ENCODE measurements at regions not wholly inside any gene's neighbourhood (a gene's known extent, or its start where the extent isn't known, plus 50 kb on each side); places are given as distances from the start of the nearest gene placed in this dataset.

GRCh38 chr2:2941205-2941604 is 436.4 kb downstream of the EIPR1 start:
- H3K36me3 ChIP-seq, result no peaks in the 10 kb centered on the region
- H3K27ac ChIP-seq, result no peak overlapping the region
- peaks cover 0 to 33% (median 16%) of the 10 kb centered on the region in 8 donors for H3K9me3 ChIP-seq
- H3K27me3 ChIP-seq (replicated peaks in 1 of 7), result peaks cover 0 to 16% (median 0%) of the 10 kb centered on the region in 7 donors
- no peak for TF ChIP-seq POLR2A (IDR thresholded peaks at IDR 0.05)
- no peak for TF ChIP-seq CTCF (IDR thresholded peaks at IDR 0.05 in 8 of 11, conservative IDR thresholded peaks at IDR 0.05 in 3 of 11)
- no peak for TF ChIP-seq POLR2AphosphoS5 (IDR thresholded peaks at IDR 0.05)
- no peaks in the 10 kb centered on the region for H3K4me1 ChIP-seq
- 54 to 85% (median 60%) methylated on average over 10 to 15 of the region's 15 CpGs for WGBS, 5 donors
- intact Hi-C loops (cut with DNase I; ENCODE audit: low total_unique reads), result no loop called here
- DNase-seq, result no peak
- H3K4me3 ChIP-seq, result no peak overlapping the region

GRCh38 chr2:2940702-2941101 is 436.9 kb downstream of the EIPR1 start:
- Histone ChIP-seq H3K27me3 (replicated peaks in 1 of 7) (peaks cover 0 to 16% (median 0%) of the 10 kb centered on the region in 7 donors), H3K4me3 (no peak overlapping the region), H3K9me3 (peaks cover 0 to 33% (median 12%) of the 10 kb centered on the region in 8 donors), H3K27ac (no peak overlapping the region), H3K36me3 (no peaks in the 10 kb centered on the region), H3K4me1 (no peaks in the 10 kb centered on the region)
- no peak for TF ChIP-seq POLR2AphosphoS5 (IDR thresholded peaks at IDR 0.05)
- TF ChIP-seq POLR2A (IDR thresholded peaks at IDR 0.05), result no peak
- no peak for TF ChIP-seq CTCF (IDR thresholded peaks at IDR 0.05 in 8 of 11, conservative IDR thresholded peaks at IDR 0.05 in 3 of 11)
- intact Hi-C loops (cut with DNase I; ENCODE audit: low total_unique reads), result no loop called here
- WGBS, 5 donors, result 75 to 93% (median 84%) methylated on average over 9 of the region's 9 CpGs
- no peak for DNase-seq

GRCh38 chr2:2940061-2940460 is 437.6 kb downstream of the EIPR1 start:
- Histone ChIP-seq H3K9me3 (peaks cover 0 to 32% (median 6%) of the 10 kb centered on the region in 8 donors), H3K4me1 (no peaks in the 10 kb centered on the region), H3K27ac (no peak overlapping the region), H3K4me3 (no peak overlapping the region), H3K27me3 (replicated peaks in 1 of 7) (peaks cover 0 to 16% (median 0%) of the 10 kb centered on the region in 7 donors), H3K36me3 (no peaks in the 10 kb centered on the region)
- 77 to 94% (median 86%) methylated on average over 9 to 10 of the region's 10 CpGs for WGBS, 5 donors
- DNase-seq, result no peak
- no peak for TF ChIP-seq POLR2AphosphoS5 (IDR thresholded peaks at IDR 0.05)
- TF ChIP-seq CTCF (IDR thresholded peaks at IDR 0.05 in 8 of 11, conservative IDR thresholded peaks at IDR 0.05 in 3 of 11), result no peak
- no peak for TF ChIP-seq POLR2A (IDR thresholded peaks at IDR 0.05)
- intact Hi-C loops (cut with DNase I; ENCODE audit: low total_unique reads), result no loop called here

GRCh38 chr2:2939078-2939795 is 438.4 kb downstream of the EIPR1 start:
- DNase-seq, result no peak
- no peaks in the 10 kb centered on the region for H3K4me1 ChIP-seq
- peaks cover 0 to 16% (median 0%) of the 10 kb centered on the region in 7 donors for H3K27me3 ChIP-seq (replicated peaks in 1 of 7)
- intact Hi-C loops (cut with DNase I; ENCODE audit: low total_unique reads), result no loop called here
- H3K36me3 ChIP-seq, result no peaks in the 10 kb centered on the region
- TF ChIP-seq POLR2A (IDR thresholded peaks at IDR 0.05) (no peak), CTCF (IDR thresholded peaks at IDR 0.05 in 8 of 11, conservative IDR thresholded peaks at IDR 0.05 in 3 of 11) (no peak), POLR2AphosphoS5 (IDR thresholded peaks at IDR 0.05) (no peak)
- 86 to 90% (median 87%) methylated on average over 12 to 13 of the region's 13 CpGs for WGBS, 5 donors
- H3K27ac ChIP-seq, result no peak overlapping the region
- peaks cover 0 to 24% (median 0%) of the 10 kb centered on the region in 8 donors for H3K9me3 ChIP-seq
- no peak overlapping the region for H3K4me3 ChIP-seq

Measured in spleen (tissue), 11 donors.